Thoracic aorta (tissue), 2 donors: ENCODE measurements at regions not wholly inside any gene's neighbourhood (a gene's known extent, or its start where the extent isn't known, plus 50 kb on each side); places are given as distances from the start of the nearest gene placed in this dataset.

ENCODE experiments used
- ATAC-seq: fragments of 150-250 bp; one replicate; pipeline ENCODE4 v1.8.0; 2017; ENCODE audit warnings: low read depth; ENCODE audit not compliant: insufficient number of reproducible peaks, low FRiP score
- DNase-seq: peaks from one replicate; pipeline ENCODE4 v3.0.0-alpha.2; 2020; ENCODE audit warnings: low spot score
- H3K27ac ChIP-seq, 2 donors: fragments of 200-600 bp; sonication (generic); 1 replicate in 1 of 2; 2 replicates in 1 of 2; pipeline ENCODE4 v1.5.1; 2016; ENCODE audit warnings: mild to moderate bottlenecking in 2 of 2, moderate library complexity in 2 of 2
- H3K27me3 ChIP-seq: fragments of 200-600 bp; sonication (generic); replicated peaks from 2 replicates; pipeline ENCODE4 v1.6.0; 2016; ENCODE audit warnings: mild to moderate bottlenecking; ENCODE audit not compliant: insufficient read depth
- H3K36me3 ChIP-seq: fragments of 200-600 bp; sonication (generic); one replicate; pipeline ENCODE4 v1.5.1; 2016
- H3K4me1 ChIP-seq, 2 donors: fragments of 200-600 bp; sonication (generic); 1 replicate in 1 of 2; 2 replicates in 1 of 2; pipeline versions ENCODE4 v1.5.1 to v1.6.0; 2016; ENCODE audit warnings: low read depth in 2 of 2, mild to moderate bottlenecking in 1 of 2; ENCODE audit not compliant: control insufficient read depth in 1 of 2
- H3K4me3 ChIP-seq: fragments of 200-600 bp; sonication (generic); 2 replicates; pipeline ENCODE4 v1.5.1; 2016; ENCODE audit warnings: mild to moderate bottlenecking
- H3K9me3 ChIP-seq: fragments of 200-600 bp; sonication (generic); 2 replicates; pipeline ENCODE4 v1.5.1; 2016
- CTCF ChIP-seq: fragments of 200-600 bp; sonication (generic); IDR thresholded peaks from one replicate; pipeline ENCODE4 v1.5.1; 2019; ENCODE audit warnings: antibody characterized with exemption

- no peaks in the 10 kb centered on the region for H3K9me3 ChIP-seq
- TF ChIP-seq CTCF = no peak
- H3K27ac ChIP-seq = no peak overlapping the region
- ATAC-seq = no peak
- H3K27me3 ChIP-seq = no peaks in the 10 kb centered on the region
- no peak for DNase-seq
- no peaks in the 10 kb centered on the region for H3K36me3 ChIP-seq
- no peaks in the 10 kb centered on the region for H3K4me1 ChIP-seq
- no peak overlapping the region for H3K4me3 ChIP-seq
These were observed 236.0 kb upstream of the SPHKAP start for GRCh38 chr2:228417526-228417925.

GRCh38 chr2:228410061-228410460 lies 228.6 kb upstream of the SPHKAP start:
- no peaks in the 10 kb centered on the region for H3K36me3 ChIP-seq
- H3K27me3 ChIP-seq = no peaks in the 10 kb centered on the region
- DNase-seq (no peak), ATAC-seq (no peak)
- no peak overlapping the region for H3K27ac ChIP-seq
- no peaks in the 10 kb centered on the region for H3K9me3 ChIP-seq
- no peaks in the 10 kb centered on the region for H3K4me1 ChIP-seq
- no peak for TF ChIP-seq CTCF
- no peak overlapping the region for H3K4me3 ChIP-seq

- no peaks in the 10 kb centered on the region for H3K4me1 ChIP-seq
- no peaks in the 10 kb centered on the region for H3K36me3 ChIP-seq
- no peak overlapping the region for H3K4me3 ChIP-seq
- no peak overlapping the region for H3K27ac ChIP-seq
- no peaks in the 10 kb centered on the region for H3K9me3 ChIP-seq
- ATAC-seq (no peak), DNase-seq (no peak)
- H3K27me3 ChIP-seq = no peaks in the 10 kb centered on the region
- no peak for TF ChIP-seq CTCF
These were observed 228.0 kb upstream of the SPHKAP start for GRCh38 chr2:228409493-228409892.

GRCh38 chr2:228408529-228409227 lies 227.2 kb upstream of the SPHKAP start:
- no peak for TF ChIP-seq CTCF
- ATAC-seq (no peak), DNase-seq (no peak)
- Histone ChIP-seq H3K9me3 (no peaks in the 10 kb centered on the region), H3K36me3 (no peaks in the 10 kb centered on the region), H3K4me3 (no peak overlapping the region), H3K27me3 (no peaks in the 10 kb centered on the region), H3K4me1 (no peaks in the 10 kb centered on the region), H3K27ac (no peak overlapping the region)

GRCh38 chr2:228407821-228408220 lies 226.3 kb upstream of the SPHKAP start:
- H3K27me3 ChIP-seq = no peaks in the 10 kb centered on the region
- DNase-seq = no peak
- no peaks in the 10 kb centered on the region for H3K36me3 ChIP-seq
- H3K4me1 ChIP-seq = no peaks in the 10 kb centered on the region
- TF ChIP-seq CTCF = no peak
- no peak overlapping the region for H3K4me3 ChIP-seq
- H3K9me3 ChIP-seq = no peaks in the 10 kb centered on the region
- no peak overlapping the region for H3K27ac ChIP-seq
- ATAC-seq = no peak
